Activated T-helper 2 cell treated with anti-CD3 and anti-CD28 coated beads, Interferon-gamma antibody, Interleukin-2, Interleukin-4, amounts not matched to agents 10 μg/mL and 5 μg/mL and 100 μg/mL, durations not matched to agents 14 hours and 24 hours and 36 hours (primary cell): ENCODE measurements at regions not wholly inside any gene's neighbourhood (a gene's known extent, or its start where the extent isn't known, plus 50 kb on each side); places are given as distances from the start of the nearest gene placed in this dataset.

Experiments used
- DNase-seq: peaks from one replicate; pipeline ENCODE4 v3.0.0; 2021; ENCODE audit warnings: low spot score
- H3K27ac Mint-ChIP-seq: one replicate; pipeline ENCODE4 v1.8.0; 2021; ENCODE audit warnings: mixed read lengths
- H3K27me3 Mint-ChIP-seq: one replicate; pipeline ENCODE4 v1.8.0; 2021; ENCODE audit warnings: low read depth, mixed read lengths
- H3K36me3 Mint-ChIP-seq: one replicate; pipeline ENCODE4 v1.8.0; 2021; ENCODE audit warnings: low read depth, mixed read lengths
- H3K4me1 Mint-ChIP-seq: one replicate; pipeline ENCODE4 v1.8.0; 2021; ENCODE audit warnings: low read depth, mixed read lengths
- H3K4me3 Mint-ChIP-seq: one replicate; pipeline ENCODE4 v1.8.0; 2021; ENCODE audit warnings: low read depth, mild to moderate bottlenecking, moderate library complexity, mixed read lengths
- H3K9me3 Mint-ChIP-seq: one replicate; pipeline ENCODE4 v1.8.0; 2021; ENCODE audit warnings: mixed read lengths
- intact Hi-C: fragments of 100-400 bp; cut with micrococcal nuclease; formaldehyde crosslinking; loops from one replicate; pipeline ENCODE4 v1.15.1; 2023

GRCh38 chr15:37801529-37801928 lies 132.9 kb upstream of the TMCO5A start:
- H3K27ac Mint-ChIP-seq: no peak overlapping the region
- no peaks in the 10 kb centered on the region for H3K27me3 Mint-ChIP-seq
- H3K4me3 Mint-ChIP-seq: no peak overlapping the region
- H3K36me3 Mint-ChIP-seq: no peaks in the 10 kb centered on the region
- no peaks in the 10 kb centered on the region for H3K4me1 Mint-ChIP-seq
- intact Hi-C loops: no loop called here
- DNase-seq: no peak
- no peaks in the 10 kb centered on the region for H3K9me3 Mint-ChIP-seq

GRCh38 chr15:37806808-37807207 lies 127.6 kb upstream of the TMCO5A start:
- Mint-ChIP-seq H3K36me3 (no peaks in the 10 kb centered on the region), H3K4me1 (no peaks in the 10 kb centered on the region), H3K4me3 (no peak overlapping the region), H3K9me3 (no peaks in the 10 kb centered on the region), H3K27me3 (no peaks in the 10 kb centered on the region), H3K27ac (no peak overlapping the region)
- intact Hi-C loops: no loop called here
- DNase-seq: no peak

GRCh38 chr15:37810381-37810780 lies 124.1 kb upstream of the TMCO5A start:
- intact Hi-C loops: no loop called here
- no peaks in the 10 kb centered on the region for H3K9me3 Mint-ChIP-seq
- H3K4me1 Mint-ChIP-seq: no peaks in the 10 kb centered on the region
- no peaks in the 10 kb centered on the region for H3K27me3 Mint-ChIP-seq
- no peak for DNase-seq
- H3K4me3 Mint-ChIP-seq: no peak overlapping the region
- no peaks in the 10 kb centered on the region for H3K36me3 Mint-ChIP-seq
- H3K27ac Mint-ChIP-seq: no peak overlapping the region

- H3K36me3 Mint-ChIP-seq: no peaks in the 10 kb centered on the region
- no peaks in the 10 kb centered on the region for H3K27me3 Mint-ChIP-seq
- H3K9me3 Mint-ChIP-seq: no peaks in the 10 kb centered on the region
- H3K27ac Mint-ChIP-seq: no peak overlapping the region
- intact Hi-C loops: no loop called here
- no peaks in the 10 kb centered on the region for H3K4me1 Mint-ChIP-seq
- no peak for DNase-seq
- no peak overlapping the region for H3K4me3 Mint-ChIP-seq
These were observed 121.1 kb upstream of the TMCO5A start for GRCh38 chr15:37813306-37813705.

GRCh38 chr15:37814847-37815515 lies 119.5 kb upstream of the TMCO5A start:
- Mint-ChIP-seq H3K4me3 (no peak overlapping the region), H3K9me3 (no peaks in the 10 kb centered on the region), H3K27ac (no peak overlapping the region), H3K27me3 (no peaks in the 10 kb centered on the region), H3K36me3 (no peaks in the 10 kb centered on the region), H3K4me1 (no peaks in the 10 kb centered on the region)
- intact Hi-C loops: no loop called here
- no peak for DNase-seq

- Mint-ChIP-seq H3K27ac (no peak overlapping the region), H3K9me3 (no peaks in the 10 kb centered on the region), H3K4me1 (no peaks in the 10 kb centered on the region), H3K4me3 (no peak overlapping the region), H3K27me3 (no peaks in the 10 kb centered on the region), H3K36me3 (no peaks in the 10 kb centered on the region)
- intact Hi-C loops: no loop called here
- no peak for DNase-seq
These were observed 116.2 kb upstream of the TMCO5A start for GRCh38 chr15:37818152-37818677.

GRCh38 chr15:37819191-37819590 lies 115.2 kb upstream of the TMCO5A start:
- Mint-ChIP-seq H3K27me3 (no peaks in the 10 kb centered on the region), H3K36me3 (no peaks in the 10 kb centered on the region), H3K4me1 (no peaks in the 10 kb centered on the region)

GRCh38 chr15:37820380-37821128 lies 113.9 kb upstream of the TMCO5A start:
- Mint-ChIP-seq H3K4me1 (no peaks in the 10 kb centered on the region), H3K4me3 (no peak overlapping the region), H3K27ac (no peak overlapping the region), H3K27me3 (no peaks in the 10 kb centered on the region), H3K36me3 (no peaks in the 10 kb centered on the region), H3K9me3 (no peaks in the 10 kb centered on the region)
- no peak for DNase-seq
- intact Hi-C loops: no loop called here

More at GRCh38 chr15:37819191-37819590, 115.2 kb upstream of the TMCO5A start:
- no peak overlapping the region for H3K27ac Mint-ChIP-seq
- intact Hi-C loops: no loop called here
- no peak overlapping the region for H3K4me3 Mint-ChIP-seq
- H3K9me3 Mint-ChIP-seq: no peaks in the 10 kb centered on the region
- DNase-seq: no peak

GRCh38 chr15:37823601-37824275 lies 110.7 kb upstream of the TMCO5A start:
- Mint-ChIP-seq H3K36me3 (no peaks in the 10 kb centered on the region), H3K9me3 (no peaks in the 10 kb centered on the region), H3K4me1 (no peaks in the 10 kb centered on the region), H3K27ac (no peak overlapping the region), H3K4me3 (no peak overlapping the region), H3K27me3 (no peaks in the 10 kb centered on the region)
- intact Hi-C loops: no loop called here
- no peak for DNase-seq

- Mint-ChIP-seq H3K36me3 (no peaks in the 10 kb centered on the region), H3K4me3 (no peak overlapping the region), H3K27me3 (no peaks in the 10 kb centered on the region), H3K4me1 (no peaks in the 10 kb centered on the region), H3K9me3 (no peaks in the 10 kb centered on the region), H3K27ac (no peak overlapping the region)
- no peak for DNase-seq
- intact Hi-C loops: no loop called here
These were observed 109.6 kb upstream of the TMCO5A start for GRCh38 chr15:37824717-37825382.

GRCh38 chr15:37837276-37837675 lies 97.2 kb upstream of the TMCO5A start:
- intact Hi-C loops: no loop called here
- no peaks in the 10 kb centered on the region for H3K36me3 Mint-ChIP-seq
- H3K4me3 Mint-ChIP-seq: no peak overlapping the region
- no peak overlapping the region for H3K27ac Mint-ChIP-seq
- no peaks in the 10 kb centered on the region for H3K4me1 Mint-ChIP-seq
- peaks cover 12% of the 10 kb centered on the region for H3K9me3 Mint-ChIP-seq
- no peaks in the 10 kb centered on the region for H3K27me3 Mint-ChIP-seq
- DNase-seq: no peak

- Mint-ChIP-seq H3K27ac (no peak overlapping the region), H3K4me1 (no peaks in the 10 kb centered on the region)
These were observed 86.7 kb upstream of the TMCO5A start for GRCh38 chr15:37847776-37848175.

More at GRCh38 chr15:37847776-37848175, 86.7 kb upstream of the TMCO5A start:
- H3K27me3 Mint-ChIP-seq: no peaks in the 10 kb centered on the region
- no peak overlapping the region for H3K4me3 Mint-ChIP-seq
- no peak for DNase-seq
- H3K9me3 Mint-ChIP-seq: no peaks in the 10 kb centered on the region
- intact Hi-C loops: no loop called here
- H3K36me3 Mint-ChIP-seq: no peaks in the 10 kb centered on the region
